ENCODE measurements at regions not wholly inside any gene's neighbourhood (a gene's known extent, or its start where the extent isn't known, plus 50 kb on each side); places are given as distances from the start of the nearest gene placed in this dataset.
"Not testable (repeated sequence)": the region's sequence is repeated elsewhere in the genome, so short reads cannot be mapped to it uniquely, and the experiment has no call there.

DNA sequence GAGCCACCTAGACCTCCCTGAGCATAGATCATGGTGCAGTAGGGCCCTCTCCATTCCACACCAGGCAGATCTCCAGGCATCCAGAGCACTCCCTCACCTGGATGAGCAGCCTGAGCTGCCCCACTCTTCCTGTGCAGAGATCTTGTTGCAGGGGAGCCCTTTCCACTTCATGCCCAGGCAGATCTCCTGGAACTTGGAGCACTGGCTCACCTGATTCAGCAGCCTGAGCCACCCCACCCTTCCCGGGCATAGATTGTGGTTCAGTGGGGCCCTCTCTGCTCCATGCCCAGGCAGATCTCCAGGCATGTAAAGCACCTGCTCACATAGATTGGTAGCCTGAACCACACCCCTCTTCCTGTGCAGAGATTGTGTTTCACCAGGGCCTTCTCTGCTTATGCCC is 78.0 kb downstream of the SEC16B start:
- in situ Hi-C loops (cut with HindIII; ENCODE audit: low pct_unique_long_range_greater_than_20kb, low sequenced_read_pairs) = no loop called here
- DNase-seq (ENCODE audit: low read depth, low spot score) = no peak

DNA sequence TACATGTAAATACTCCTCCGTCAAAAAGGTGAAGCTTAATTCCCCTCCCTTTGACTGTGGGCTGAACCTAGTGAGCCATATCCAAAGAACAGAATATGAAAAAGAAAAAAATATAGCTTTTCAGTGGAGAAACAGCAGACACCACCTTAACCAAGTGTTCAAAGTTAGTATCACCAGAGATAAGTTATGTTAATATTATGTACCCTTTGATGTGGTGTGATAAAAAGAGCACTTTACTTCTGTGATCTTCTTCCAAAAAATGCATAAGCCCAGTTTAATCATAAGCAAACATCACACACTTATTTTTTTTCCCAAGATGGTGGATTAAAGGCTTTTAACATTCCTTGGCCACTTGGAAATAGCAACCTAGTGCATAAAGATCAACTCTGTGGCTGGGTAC is 79.4 kb downstream of the SEC16B start:
- DNase-seq (ENCODE audit: low read depth, low spot score) = no peak
- in situ Hi-C loops (cut with HindIII; ENCODE audit: low pct_unique_long_range_greater_than_20kb, low sequenced_read_pairs) = no loop called here

DNA sequence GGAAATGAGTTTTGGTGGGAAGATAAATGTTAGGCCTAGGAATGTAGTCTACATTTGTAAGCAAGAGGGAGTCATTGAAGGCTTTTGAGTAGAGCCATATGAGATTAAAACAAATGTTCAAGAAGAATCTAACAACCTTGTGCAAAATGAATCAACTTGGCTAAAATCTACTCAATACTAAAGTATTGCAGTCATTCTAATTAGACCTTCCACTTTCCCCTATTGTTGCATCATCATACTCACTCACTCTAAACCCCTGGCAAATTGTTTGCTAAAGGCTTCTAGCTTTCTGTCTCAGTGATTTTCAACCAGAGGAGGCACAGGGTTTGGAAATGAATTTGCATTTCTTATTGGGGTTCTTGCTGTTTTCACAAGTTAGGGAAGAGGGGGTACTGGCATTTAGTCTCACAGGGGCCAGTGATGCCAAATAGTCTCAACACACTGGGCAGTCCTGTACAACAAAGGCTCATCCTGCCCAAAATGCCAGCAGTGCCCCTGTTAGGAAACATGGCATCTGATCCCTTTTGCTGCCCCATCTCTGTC is 85.3 kb downstream of the SEC16B start:
- DNase-seq (ENCODE audit: low read depth, low spot score) = no peak
- in situ Hi-C loops (cut with HindIII; ENCODE audit: low pct_unique_long_range_greater_than_20kb, low sequenced_read_pairs) = no loop called here

DNA sequence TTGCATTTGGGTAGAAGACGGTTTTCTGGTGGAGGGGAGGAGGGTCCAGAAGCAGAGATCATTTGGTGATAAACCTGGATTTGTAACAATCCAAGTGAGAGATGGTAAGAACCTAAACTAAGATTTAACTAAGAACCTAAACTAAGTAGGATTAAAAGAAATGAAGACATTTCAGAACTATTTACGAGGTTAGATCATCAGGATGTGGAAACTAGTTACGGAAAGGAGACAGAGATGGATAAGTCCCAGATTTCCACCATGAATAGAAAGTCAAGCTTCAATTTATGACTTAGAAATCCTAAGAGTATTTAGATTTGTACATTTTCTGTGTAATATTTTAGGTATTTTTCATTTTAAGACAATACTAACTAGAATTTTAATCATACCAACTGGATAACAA is 86.3 kb downstream of the SEC16B start:
- DNase-seq (ENCODE audit: low read depth, low spot score) = no peak
- in situ Hi-C loops (cut with HindIII; ENCODE audit: low pct_unique_long_range_greater_than_20kb, low sequenced_read_pairs) = no loop called here

DNA sequence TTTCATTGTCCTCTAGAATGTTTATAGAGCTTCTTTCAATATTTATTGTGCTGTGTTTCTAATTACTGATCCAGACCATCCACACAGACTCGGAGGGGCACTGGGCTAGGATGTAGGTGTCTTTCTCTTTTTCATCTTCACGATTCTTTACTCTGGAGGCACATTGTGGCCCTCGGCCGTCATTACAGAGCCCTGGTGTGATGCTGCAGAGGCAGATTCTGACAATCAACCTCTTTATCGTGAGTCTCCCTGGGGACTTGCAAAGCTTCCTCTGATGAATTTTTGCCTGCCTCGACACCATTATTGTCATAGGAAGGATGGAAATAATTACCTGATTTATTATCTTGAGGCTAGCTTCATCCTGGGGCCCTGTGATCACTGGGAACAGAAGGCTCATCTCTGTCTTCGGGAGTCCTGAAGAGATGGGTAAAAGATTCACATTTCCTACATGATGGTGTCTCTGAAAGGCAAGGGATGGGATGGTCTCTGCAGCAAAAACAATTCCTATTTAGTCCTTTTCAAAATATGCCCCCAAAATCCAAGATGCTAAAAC is 89.4 kb downstream of the SEC16B start:
- in situ Hi-C loops (cut with HindIII; ENCODE audit: low pct_unique_long_range_greater_than_20kb, low sequenced_read_pairs) = no loop called here
- peak; percentile 29 for DNase-seq (ENCODE audit: low read depth, low spot score)

DNA sequence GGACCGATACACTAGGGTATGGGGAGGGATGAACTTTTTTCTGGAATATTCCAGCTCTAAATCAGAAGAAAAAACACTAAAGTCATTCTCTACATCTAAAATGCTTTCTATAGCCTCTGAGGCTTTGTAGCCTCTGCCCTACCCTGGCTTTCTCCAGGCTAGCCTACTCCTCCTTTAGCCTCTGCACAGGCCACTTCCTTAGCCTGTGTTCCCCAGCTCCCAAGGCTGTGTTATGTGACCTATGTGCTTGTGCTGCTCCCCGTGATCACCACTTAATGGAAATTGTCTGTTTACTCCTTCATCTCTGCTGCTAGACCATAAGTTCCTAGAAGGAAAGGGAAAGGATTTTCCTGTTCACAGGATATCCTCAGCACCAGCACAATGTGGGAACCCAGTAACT is 92.8 kb downstream of the SEC16B start:
- no peak for DNase-seq (ENCODE audit: low read depth, low spot score)
- in situ Hi-C loops (cut with HindIII; ENCODE audit: low pct_unique_long_range_greater_than_20kb, low sequenced_read_pairs) = no loop called here

DNA sequence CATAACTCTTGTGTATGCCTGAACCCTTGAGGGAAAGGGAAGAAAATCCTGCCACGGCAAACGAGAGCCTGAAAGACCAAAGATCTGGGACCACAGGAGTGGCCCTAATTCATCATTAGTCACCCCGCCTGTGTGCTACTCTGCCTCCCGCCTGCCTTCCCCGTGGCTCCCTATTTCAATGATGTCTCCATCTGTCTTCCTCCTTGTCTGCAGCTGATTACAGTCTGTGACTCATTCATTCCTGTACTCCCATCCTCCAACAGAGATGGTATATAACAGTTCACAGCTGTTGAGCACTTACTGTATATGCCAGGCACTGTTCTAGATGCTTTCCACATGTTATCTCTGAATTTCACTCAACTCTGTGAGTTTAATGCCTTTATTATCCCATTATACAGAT is 96.6 kb downstream of the SEC16B start:
- in situ Hi-C loops (cut with HindIII; ENCODE audit: low pct_unique_long_range_greater_than_20kb, low sequenced_read_pairs) = no loop called here
- DNase-seq (ENCODE audit: low read depth, low spot score) = no peak

DNA sequence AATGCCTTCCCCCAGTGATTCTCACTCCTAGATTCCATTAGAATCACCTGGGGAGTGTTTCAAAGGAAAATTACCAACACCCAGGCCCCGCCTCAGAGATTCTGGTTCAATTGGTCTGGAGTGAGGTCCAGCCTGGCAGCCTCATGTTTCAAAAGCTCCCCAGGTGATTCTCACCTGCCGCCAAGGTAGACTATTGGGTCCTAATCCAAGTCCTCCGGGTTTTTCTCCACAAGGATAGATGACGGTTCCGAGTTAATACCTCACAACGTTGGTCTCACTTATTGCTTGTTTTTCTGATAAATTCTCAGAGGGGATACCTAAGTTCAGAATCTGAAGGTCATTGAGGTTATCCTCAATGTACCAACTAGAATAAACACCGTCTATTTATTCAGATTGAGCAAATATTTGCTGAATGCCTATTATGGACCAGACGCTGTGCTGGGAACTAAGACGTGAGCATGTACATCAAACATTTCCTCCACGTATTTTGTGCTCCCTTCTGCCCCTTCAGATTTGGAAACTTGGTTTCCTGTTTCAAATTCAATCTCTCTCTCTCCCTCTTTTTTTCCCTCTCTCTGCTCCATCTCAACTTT is 97.5 kb downstream of the SEC16B start:
- DNase-seq (ENCODE audit: low read depth, low spot score) = no peak
- in situ Hi-C loops (cut with HindIII; ENCODE audit: low pct_unique_long_range_greater_than_20kb, low sequenced_read_pairs) = no loop called here

DNA sequence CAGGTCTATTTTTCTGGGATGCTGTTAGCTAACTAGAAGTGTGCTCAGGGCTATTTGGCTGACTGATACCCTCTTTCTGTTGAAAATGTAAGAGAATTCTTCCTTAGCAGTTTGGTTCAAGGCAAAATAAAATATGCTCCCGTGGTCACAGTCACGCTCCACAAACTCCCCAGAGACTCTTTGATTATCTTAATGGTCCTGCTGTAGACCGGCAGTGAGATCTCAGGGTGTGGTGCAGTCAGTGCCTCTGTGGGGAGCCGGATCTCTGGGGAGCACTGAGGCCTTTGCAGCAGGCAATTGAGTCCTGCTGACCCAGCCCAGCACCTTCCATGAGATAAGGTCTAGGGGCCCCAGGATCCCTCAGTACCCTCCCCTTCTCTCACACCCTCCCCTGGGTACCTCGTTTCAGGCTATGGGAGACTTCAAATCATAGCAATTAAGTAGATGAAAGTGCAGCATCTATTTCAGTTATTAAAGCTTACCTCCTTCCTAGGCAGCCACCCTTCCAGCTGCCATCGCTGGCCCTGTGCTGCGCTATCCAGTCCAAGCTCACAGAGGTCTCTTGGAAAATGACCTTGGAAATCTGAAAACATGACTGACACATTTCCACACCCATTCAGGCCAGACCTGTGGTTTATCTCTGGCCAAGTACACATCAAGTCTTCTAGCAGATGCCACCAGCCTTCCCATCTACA is 98.1 kb downstream of the SEC16B start:
- in situ Hi-C loops (cut with HindIII; ENCODE audit: low pct_unique_long_range_greater_than_20kb, low sequenced_read_pairs) = no loop called here

DNA sequence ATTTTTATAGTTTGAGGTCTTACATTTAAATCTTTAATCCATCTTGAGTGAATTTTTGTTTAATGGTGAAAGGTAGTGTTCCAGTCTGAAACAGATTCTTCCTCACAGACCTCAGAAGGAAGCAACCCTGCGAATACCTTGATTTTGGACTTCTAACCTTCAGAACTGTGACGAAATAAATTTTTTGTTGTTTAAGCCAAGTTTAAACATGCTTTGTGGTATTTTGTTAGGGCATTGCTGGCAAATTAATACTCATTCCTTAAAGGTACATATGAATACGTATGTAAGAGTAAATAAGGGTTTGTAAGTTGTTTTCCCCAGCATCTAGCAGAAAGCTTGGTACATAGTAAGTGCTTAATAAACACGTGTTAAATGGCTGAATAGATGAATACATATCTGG is 100.3 kb downstream of the SEC16B start:
- in situ Hi-C loops (cut with HindIII; ENCODE audit: low pct_unique_long_range_greater_than_20kb, low sequenced_read_pairs) = no loop called here
- DNase-seq (ENCODE audit: low read depth, low spot score) = no peak

More for the DNA sequence above, 98.1 kb downstream of the SEC16B start:
- no peak for DNase-seq (ENCODE audit: low read depth, low spot score)

DNA sequence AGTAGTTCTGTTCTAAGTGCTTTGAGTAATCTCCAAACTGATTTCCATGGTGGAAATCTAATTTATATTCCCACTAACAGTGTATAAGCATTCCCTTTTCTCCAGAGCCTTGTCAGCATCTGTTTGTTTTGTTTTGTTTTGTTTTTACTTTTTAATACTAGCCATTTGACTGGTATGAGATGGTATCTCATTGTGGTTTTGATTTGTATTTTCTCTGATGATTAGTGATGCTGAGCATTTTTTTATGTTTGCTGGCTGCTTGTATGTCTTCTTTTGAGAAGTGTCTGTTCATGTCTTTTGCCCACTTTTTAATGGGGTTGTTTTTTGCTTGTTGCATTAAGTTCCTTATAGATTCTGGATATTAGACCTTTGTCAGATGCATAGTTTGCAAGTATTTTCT is 100.8 kb downstream of the SEC16B start:
- in situ Hi-C loops (cut with HindIII; ENCODE audit: low pct_unique_long_range_greater_than_20kb, low sequenced_read_pairs); DNase-seq (ENCODE audit: low read depth, low spot score): not testable (repeated sequence)

DNA sequence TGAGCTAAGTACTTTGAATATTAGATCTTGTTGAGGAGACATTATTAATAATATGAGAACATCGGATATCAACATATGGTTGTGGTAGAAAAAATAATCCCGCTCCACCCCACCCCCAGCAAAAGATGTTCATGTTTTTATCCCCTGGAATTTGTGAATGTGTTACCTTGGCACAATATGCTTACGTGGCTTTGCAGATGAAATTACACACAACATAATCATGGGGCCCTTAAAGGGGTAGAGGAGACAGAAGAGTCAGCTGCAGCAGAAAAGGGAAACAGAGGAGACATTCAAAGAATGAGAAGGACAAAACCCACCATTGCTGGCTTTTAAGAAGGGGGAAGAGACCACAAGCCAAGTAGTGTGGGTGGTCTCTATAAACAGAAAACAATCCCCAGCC is 104.1 kb downstream of the SEC16B start:
- in situ Hi-C loops (cut with HindIII; ENCODE audit: low pct_unique_long_range_greater_than_20kb, low sequenced_read_pairs) = no loop called here
- no peak for DNase-seq (ENCODE audit: low read depth, low spot score)

DNA sequence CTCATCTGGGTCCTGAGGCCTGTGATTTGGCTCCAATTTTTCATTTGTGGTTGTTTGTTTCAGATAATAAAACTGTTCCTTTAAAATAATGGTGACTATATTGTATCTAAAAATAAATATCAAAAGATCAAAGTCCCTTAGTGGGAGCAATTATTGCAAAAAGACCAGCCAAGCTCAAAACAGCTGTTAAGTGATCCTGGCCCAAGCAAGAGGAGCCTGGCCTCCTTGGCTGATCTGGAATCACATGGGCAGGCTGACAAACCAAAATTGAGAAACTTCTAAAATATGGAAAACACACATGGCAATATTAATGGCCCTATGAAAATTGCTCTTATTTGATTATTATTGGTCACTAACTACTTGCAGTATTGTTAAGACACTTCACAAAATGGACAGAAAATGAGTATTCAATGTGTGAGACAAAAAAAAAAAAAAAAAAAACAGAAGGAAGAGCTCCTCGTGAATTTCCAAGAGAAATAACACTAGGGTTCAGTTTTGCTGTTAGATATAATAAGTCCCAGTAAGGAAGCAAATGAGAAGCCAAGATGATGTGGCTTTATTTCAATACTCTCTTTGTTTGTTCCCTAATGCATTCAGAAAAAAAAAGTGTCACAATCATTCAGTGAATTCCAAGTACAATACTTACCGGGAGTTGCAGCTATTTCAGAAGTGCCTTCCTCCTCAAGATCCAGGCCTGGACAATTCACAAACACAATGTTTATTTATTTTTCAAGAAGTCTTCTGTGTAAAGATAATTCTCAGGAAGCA is 105.1 kb downstream of the SEC16B start:
- in situ Hi-C loops (cut with HindIII; ENCODE audit: low pct_unique_long_range_greater_than_20kb, low sequenced_read_pairs) = no loop called here
- DNase-seq (ENCODE audit: low read depth, low spot score) = peak; percentile 70

DNA sequence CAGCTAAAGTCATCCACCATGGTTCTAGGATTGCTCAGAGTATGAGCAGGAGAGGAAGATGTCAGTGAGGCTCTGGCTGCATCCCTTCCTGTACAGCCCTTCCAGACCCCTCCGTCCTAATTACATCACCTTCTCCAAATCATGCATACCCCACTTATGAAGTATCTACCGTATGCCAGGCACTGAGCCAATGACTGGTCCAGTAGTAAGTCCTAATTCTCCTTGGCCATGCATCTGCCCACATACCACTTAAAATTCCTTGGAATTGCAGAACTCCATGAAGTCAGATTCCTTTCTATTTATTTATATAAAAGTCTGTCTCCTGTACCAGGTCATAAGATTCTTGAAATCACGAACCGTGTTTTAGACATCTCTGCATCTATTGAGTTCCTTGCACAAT is 106.1 kb downstream of the SEC16B start:
- DNase-seq (ENCODE audit: low read depth, low spot score) = no peak
- in situ Hi-C loops (cut with HindIII; ENCODE audit: low pct_unique_long_range_greater_than_20kb, low sequenced_read_pairs) = no loop called here

DNA sequence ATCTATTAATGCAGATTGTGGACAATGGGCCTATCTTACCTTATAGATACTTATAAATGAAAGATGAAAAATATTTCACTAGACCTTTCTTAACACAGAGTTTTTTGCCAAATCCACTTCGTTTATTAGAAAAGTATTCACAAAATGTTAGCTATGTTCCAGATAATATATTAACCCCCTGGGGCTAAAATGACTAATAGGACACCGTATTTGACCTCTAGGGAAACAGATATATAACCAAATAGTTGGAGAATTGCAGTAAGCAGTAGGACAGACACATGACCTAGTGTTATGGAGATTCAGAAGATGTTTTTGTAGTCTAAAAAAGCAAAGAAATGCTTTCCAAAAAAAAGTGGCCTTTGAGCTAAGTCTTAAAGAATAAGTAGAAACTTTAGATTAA is 106.9 kb downstream of the SEC16B start:
- no peak for DNase-seq (ENCODE audit: low read depth, low spot score)
- in situ Hi-C loops (cut with HindIII; ENCODE audit: low pct_unique_long_range_greater_than_20kb, low sequenced_read_pairs) = no loop called here

DNA sequence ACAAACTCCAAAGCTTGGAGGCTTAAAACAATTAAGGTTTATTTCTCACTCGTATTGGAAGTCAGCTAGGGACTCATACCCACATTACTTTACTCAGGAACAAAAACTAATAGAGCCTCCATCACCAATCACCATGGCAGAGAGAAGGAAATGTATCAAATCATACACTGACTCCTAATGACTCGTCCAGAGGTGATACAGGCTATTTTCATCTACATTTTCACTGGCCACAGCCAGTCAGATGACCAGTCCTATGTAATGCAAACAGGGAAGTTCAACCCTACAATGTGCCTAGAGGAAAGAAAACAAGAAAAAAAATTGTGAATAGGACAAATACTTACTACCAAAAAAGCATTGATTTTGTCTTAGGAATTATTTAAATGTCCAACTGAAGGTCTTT is 110.3 kb downstream of the SEC16B start:
- in situ Hi-C loops (cut with HindIII; ENCODE audit: low pct_unique_long_range_greater_than_20kb, low sequenced_read_pairs) = no loop called here

DNA sequence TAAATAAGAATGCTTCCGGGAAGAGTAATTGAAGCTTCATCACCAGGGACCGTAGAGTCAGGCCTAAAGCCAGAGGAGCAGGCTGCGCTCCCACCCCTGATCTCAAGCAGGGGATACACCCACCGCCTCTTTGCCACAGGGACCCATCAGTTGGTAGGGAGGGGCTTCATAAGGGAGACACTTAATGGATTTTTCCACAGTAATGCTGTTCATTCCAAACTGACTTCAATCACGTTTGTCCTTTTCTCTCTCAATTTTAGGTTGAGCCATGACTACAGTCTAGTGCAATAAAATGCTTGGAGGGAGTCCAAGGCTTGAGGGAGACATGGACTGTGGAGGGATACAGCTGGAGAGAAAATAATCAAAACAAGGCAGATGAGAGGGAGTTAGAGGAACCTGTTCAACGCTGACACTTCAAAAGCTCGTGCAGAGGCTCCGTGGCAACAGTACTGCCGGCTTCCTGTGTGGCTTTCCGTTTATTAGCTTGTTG is 111.5 kb downstream of the SEC16B start:
- in situ Hi-C loops (cut with HindIII; ENCODE audit: low pct_unique_long_range_greater_than_20kb, low sequenced_read_pairs) = no loop called here

More for the DNA sequence above, 110.3 kb downstream of the SEC16B start:
- DNase-seq (ENCODE audit: low read depth, low spot score) = no peak

DNA sequence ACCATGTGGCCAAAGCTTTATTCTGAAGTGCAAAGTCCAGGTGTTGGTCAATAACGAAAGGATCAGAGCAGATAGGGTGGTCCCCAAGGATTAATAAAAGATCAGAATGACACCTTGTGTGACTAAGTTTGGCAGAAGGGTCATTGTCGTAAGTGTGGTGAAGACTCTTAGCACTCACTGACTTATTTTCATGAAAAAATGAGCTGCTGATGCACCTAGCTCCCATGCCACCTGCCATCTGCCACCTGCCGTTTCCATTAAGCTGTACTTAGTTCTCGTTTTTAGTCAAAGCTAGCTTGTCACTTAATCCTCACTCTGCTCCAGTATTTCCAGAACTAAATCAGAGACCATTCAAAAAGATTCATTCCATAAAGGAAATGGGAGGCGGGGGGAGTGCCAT is 112.6 kb downstream of the SEC16B start:
- no peak for DNase-seq (ENCODE audit: low read depth, low spot score)
- in situ Hi-C loops (cut with HindIII; ENCODE audit: low pct_unique_long_range_greater_than_20kb, low sequenced_read_pairs) = no loop called here

More for the DNA sequence above, 111.5 kb downstream of the SEC16B start:
- DNase-seq (ENCODE audit: low read depth, low spot score) = no peak
